Activated CD4-positive, alpha-beta T cell treated with anti-CD3 and anti-CD28 coated beads, Interleukin-2, amount 50 U/mL, for 4 hours (primary cell): ENCODE measurements at regions not wholly inside any gene's neighbourhood (a gene's known extent, or its start where the extent isn't known, plus 50 kb on each side); places are given as distances from the start of the nearest gene placed in this dataset.

Experiments used
- DNase-seq, 2 experiments: peaks; one replicate each; pipeline ENCODE4 v3.0.0-alpha.2; 2020

DNA sequence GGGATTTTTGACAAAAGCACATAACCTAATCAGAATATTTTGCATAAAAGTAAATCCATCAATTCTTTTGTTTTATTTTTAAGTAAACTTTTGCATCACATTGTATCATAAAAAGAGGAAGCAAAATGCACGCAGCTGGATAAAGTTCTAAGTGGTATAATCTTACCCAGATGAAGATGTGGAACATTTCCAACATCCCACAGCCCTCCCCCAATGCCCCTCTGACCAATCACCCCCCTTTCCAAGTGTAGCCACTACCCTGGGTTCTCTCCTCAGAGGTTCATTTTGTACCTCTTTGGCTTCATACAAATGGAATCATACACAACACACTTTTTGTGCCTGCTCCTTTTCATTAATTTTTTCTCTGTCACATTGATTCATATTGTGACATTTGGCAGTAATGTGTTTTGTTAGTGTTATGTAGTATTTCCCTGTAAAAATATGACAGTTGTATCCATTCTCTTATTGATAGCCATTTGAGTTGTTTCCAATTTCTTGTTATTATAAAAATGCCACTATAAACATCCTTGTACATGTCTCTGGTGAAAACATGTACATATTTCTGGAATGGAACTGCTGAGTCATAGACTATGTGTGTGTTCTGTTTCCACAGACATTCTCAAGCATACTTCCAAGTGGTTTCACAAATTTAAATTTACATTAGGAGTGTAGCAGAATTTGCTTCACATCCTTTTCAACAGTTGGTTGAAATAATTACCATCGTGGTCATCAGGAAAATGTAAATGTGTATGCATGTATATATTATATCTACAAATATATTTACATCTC, 92.9 kb upstream of the SYNDIG1 start:
- DNase-seq: no peak

DNA sequence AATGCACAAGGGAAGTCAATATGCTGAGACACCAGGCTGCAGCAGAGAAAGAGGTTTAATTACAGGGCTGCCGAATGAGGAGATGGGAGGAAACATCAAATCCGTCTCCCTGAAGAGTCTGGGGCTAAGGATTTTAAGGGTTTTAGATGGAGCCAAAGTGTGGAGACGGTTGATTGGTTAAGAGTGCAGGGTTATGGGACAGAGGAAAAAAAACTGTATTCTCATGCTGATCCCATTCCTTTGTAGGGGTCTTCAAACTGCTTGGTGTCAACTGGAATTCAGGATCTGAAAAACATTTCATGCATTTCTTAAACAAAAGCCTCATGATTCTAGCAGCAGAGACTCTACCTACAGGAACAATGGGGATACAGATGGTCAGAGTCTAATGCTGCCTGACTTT, 96.1 kb upstream of the SYNDIG1 start:
- no peak for DNase-seq

DNA sequence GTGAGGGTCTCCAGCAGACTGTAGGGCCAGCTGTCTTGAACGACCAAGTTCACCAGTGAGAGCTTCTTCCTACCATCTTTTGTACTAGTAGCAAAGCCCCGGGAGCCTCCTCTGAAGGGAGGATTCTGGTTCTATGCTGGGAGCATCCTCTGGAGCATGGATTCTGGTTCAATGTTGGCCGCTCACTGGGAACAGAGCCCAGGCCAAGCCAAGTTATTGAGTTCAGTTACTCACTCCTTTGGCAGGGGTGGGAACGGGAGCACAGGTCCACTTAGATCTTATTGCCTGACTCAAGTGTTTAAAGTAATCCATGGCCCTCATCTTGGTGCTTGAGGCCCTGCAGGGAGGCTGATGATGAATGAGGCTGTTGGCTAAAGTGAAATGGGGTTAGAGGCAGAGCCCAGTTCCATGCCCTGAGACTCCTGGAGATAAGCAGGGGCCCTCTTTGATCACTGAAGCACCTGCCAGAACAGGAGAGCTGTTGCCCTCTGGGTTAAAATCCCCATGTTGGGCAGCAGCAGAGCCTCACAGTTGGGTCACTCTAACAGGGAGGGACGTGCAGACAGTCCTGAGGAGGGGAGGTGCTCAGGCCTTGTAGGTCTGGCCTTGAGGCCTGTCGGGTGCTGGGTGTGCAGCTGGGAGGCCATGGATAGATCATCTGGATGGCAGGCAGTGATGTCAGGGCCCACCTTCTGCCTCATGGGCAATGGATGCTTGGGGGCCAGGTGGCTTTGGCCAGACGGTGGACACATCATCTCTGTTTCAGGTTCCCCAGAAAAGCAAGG, 98.3 kb upstream of the SYNDIG1 start:
- no peak for DNase-seq

DNA sequence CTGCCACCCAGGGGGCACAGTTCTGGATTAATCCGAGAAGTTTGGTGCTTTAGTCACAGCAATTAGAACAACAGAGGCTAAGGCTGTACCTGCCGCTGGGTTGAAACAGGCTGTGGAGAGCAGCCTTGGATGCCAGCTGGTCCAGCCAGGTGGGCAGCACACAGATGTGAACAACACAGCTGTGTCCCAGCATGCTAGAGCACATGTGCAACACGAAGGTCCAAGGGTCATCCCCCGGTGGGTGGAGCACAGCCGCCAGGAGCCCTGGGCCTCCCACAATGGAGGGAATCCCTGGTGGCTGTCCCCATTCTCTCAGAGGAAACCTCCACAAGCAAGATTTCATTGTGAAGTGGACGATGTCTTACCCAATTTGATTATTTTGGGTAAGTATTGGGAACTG, 99.2 kb upstream of the SYNDIG1 start:
- no peak for DNase-seq

DNA sequence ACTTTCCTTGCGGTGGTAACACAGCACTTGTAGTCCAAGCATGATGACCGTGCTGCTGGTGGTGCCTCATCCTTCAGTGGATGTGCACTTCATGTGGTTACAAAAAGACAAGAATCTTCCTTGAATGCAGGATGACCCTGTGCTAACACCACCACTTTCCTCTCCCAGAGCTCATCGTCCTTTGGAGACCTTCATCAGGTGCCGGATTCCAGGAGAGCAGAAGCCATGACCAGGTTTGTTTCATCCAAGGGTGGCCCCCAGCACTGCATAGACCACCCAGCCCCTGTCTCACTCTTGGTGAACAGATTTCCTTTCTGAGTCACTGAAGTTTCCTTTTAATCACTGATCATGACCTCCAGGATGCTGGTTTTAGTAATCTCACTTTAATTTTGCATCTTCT, 101.2 kb upstream of the SYNDIG1 start:
- DNase-seq: no peak

DNA sequence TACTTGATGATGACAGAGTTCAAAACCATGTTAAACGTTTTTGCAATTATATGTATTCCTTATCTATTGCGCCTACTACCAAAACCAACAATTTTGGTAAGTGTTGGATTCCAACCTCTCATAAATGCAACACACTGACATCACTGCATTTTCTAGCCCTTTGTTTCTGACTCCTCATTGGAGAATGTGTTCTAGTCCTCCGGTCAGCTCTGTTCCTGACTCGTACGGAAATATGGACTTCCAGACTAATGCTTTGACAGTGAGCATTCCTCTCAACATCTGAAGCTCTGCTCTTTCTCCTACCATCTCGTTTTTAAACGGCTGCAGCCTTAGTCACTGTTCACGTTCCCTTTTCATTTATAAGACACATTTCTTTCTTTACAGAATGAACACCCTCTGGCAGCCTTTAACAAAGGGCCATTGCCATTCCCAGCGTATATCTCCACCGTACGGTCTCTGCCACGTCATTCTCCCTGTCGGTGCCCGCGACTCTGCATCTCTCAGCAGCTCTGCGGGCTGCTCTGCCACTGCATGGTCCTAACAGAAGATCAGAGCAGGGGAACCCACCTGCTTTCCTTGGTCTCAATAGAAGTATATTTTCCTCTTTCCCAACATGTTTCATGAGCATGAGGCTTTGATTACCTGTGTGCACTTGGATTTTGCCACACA, 103.0 kb upstream of the SYNDIG1 start:
- DNase-seq: no peak

DNA sequence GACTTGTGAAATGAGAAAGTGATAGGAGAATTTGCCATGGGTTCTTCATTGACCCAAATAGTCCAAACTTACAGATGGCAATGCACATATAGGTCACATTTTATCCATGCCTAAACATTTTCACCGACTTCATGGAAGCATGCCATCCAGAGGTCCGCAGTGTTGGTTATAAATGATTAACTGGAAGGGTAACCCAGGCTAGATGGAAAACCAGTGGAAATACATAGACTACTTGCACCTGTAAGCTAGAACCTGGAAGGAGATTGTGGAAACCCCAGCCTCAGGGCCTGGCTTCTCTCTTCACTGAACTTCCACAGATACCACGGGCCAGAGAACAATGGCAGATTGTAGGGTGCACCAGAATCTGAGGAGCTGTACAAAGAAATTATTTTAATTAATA, 103.8 kb upstream of the SYNDIG1 start:
- DNase-seq: no peak

DNA sequence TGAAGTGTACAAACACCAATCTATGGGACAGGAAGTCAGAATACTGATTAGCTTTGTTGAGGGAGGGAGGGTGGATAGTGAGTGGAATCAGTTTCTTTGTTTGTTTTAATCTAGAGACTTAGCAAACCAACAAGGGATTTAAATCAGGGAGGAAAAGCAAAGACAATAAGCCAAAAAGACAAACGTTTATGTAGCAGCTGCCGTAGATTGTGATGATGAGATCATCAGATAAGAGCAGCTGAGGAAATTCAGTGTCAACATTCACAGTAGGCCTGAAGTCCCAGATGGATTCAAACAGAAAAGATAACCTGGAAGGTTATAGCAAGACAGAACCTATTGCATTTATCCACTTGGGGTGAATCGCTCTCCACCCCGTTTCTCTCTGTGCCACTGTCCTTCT, 104.9 kb upstream of the SYNDIG1 start:
- DNase-seq: no peak

DNA sequence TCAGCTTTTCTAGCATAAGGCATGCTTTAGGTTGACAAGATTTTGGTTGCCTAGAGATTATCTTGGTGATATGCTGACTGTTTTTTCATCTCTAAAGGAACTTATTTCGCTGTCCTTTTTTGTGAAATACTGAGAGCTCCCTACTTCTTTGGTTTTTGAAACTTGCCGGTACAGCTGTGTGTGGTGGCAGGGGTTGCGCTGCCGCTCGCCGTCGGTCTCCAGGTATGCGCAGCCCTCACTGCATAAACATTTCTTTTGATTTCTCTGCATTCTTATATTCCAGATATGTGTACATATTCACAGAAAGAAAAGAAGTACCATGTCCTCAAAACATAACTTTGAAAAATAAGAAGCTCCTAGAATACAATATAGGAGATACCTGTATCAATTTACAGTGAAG, 106.4 kb upstream of the SYNDIG1 start:
- DNase-seq: no peak

DNA sequence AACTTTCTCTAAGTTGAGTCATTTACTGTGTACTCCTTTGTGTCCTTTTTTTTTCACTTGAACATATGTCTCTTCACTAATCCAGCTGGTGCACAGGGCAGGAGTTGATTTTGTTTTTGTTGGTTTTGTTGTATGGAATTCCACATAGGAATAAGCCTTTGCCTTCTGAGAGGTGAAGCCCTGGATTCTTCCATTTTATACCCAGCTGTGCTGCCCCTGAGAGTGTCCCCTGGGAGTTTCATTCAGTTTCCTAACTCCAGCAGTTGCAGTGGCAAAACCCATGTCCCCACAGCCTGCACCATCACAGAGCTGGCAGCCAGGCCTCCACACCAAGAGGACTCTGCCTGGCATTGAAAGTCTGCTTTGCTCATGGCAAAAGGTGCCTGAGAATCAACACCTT, 107.3 kb upstream of the SYNDIG1 start:
- DNase-seq: no peak

DNA sequence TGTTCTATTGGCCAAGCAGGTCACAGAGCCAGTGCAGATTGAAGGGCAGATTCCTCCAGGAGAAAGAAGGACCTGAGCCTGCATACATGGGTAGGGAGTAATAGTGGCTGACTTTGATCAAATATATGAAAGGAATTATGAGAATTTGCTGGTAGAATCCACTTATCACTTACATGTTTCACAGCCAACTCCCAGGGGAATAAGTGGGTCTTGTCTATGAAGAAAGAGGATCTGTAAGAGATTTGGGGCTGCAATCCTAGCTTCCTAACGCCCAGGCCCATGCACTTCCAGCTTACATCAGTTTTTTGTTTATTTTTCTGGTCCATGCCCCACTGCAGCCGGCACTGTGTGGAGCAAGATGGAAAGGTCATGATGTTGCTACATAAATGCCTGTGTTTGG, 107.9 kb upstream of the SYNDIG1 start:
- no peak for DNase-seq

DNA sequence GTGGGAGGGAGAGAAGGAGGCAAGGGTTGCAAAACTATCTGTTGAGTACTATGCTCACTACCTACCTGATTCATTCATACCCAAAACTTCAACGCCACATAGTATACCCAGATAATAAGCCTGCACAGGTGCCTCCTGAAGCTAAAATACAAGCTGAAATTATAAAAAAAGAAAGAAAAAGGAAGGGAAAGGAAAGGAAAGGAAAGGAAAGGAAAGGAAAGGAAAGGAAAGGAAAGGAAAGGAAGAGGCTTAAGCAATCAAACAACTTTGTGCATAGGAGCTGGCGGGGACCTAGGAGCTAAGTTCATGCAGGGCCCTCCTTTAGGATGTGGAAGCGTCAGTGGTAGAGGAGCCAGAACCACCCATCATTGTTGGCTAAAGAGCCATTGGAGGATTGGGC, 108.9 kb upstream of the SYNDIG1 start:
- DNase-seq: no peak

DNA sequence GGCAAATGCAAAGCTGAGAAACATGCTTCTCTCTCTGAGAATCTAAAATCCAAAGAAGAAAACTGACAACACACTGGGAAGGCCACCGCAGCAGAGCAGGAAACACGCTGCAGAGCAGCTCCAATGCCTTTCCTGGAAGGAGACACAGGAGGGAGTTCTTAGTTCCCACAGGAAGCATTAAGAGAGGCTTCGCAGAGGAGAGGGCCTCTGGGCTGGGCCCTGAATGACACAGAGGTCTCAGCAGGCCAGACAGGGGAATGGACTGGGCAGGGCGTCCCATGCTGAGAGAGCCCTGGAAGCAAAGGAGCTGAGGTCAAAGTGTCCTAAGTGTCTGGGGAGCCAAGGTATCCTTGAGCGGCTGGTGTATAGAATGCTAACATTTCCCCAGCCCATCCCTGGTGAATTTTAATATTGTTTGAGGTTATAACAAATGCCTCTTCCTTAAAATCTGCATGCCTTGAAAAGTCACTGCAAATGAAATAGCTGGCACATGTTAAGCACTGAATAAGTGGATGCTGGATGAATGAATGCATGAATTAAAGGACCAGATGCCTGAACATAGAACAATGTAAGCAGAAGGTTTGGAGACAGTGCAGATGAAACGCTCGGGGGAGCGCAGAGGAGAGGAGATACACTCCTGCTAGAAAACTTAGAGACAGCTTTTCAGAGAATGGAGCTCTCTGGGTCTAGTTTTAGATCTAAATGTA, 110.0 kb upstream of the SYNDIG1 start:
- no peak for DNase-seq

DNA sequence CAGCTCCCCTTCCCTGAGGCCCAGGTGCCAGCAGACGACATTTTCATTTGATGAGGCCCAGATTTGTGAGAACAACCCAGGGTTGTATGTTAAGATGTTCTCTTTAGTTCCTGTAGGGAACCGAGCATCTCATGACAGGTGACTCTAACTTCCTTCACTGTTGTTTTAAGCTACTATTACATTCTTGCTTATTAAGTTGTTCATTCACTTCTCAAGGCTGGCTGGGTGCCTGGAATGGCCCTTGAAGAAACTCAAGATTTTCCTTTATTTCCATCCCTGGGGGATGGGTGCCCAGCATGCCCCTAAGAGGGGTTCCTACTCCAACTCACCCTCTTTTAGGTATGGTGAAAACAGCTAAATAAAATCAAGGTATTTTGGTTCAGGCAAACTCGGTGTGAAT, 111.5 kb upstream of the SYNDIG1 start:
- DNase-seq: no peak

DNA sequence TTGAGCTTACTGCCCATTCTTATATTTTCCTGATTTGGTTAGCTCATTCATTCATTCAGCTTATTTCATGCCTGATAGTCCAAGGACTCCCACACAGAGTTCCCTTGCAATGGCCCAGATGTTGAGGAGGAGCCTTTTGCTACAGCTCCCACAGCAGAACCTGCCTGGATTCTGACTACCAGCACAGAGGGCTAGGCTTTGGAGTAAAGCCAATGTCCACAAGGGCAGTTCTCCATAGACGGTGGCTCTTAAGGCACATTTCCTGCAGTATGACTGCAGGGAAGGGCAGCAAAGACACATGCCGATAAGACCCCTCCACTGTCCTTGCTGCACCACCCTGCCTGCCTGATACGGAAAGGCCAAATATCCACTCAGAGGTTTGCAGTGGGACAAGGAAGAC, 112.3 kb upstream of the SYNDIG1 start:
- no peak for DNase-seq

DNA sequence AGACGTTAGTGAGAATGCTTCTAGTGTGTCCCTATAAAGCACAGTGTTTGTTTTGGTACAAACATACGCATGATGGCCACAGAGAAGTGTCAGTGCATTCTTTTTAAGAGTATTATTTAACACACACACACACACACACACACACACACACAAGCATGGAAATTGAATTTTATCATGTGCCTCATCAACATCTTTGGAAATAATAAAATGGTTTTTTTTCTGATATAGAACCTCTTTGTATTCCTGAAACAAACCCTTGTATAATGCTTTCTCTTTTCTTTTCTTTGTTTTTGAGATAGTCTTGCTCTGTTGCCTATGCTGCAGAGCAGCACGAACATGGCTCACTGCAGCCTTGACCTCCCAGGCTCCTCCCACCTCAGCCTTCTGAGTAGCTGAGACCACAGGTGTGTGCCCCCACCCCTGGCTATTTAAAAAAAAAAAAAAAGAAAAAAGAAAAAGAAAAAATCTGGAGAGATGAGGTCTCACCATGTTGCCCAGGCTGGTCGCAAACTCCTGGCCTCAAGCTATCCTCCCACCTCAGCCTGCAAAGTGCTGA, 116.2 kb upstream of the SYNDIG1 start:
- DNase-seq: no peak

DNA sequence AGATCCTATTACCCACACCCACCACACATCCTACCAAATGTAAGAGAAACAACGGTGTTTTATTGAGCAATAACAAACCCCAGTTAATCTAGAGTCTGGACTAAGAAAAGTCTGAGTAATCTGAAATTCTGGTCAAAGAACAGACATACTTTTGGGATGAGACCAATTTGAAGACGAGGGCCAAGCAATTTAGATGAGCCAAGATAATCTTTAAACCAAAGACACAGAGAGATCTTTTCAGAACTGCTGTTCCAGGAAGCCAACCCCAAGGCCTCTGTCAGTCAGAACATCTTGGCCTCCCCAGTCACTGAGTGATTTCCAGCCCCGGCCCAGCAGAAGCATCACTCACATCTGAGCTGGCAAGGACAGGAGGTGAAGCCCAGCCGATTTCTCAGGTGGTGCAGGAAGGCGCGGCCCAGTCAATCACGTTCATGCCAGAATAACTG, 118.5 kb upstream of the SYNDIG1 start:
- no peak for DNase-seq

DNA sequence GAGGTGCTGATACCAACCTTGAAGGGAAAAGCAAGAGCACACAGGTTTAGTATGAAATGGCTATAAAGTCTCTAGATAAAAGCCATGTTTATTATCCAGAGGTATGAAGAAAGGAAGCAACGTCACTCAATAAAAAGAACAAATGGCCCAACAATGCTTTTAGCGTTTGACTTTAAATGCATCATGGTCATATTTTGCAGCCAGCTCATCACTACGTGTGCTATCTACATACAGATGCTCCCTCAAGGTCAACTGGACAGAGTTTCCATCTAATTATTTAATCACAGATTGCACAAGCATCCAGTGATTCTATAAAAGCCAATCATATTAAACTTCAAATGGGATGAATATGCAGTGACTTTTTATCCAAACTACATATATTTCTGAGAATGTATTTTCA, 127.6 kb upstream of the SYNDIG1 start:
- DNase-seq: no peak

DNA sequence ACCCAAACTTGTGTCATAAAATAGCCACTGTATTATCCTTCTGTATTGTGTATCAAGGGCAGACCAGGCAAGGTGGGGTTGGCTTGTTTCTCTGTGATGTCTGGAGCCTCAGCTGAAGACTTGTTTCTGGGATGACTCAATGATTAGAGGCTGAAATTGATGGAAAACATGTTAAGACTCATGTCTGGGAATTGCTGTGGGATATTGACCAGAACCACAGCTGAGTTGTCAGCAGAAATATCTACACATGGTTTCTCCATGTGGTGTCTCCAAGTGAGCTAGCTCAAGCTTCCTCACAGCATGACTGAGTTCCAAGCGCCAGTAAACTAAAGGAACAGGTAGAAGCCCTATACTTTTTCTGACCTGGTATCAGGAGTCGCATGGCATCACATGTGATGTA, 128.5 kb upstream of the SYNDIG1 start:
- DNase-seq: no peak

DNA sequence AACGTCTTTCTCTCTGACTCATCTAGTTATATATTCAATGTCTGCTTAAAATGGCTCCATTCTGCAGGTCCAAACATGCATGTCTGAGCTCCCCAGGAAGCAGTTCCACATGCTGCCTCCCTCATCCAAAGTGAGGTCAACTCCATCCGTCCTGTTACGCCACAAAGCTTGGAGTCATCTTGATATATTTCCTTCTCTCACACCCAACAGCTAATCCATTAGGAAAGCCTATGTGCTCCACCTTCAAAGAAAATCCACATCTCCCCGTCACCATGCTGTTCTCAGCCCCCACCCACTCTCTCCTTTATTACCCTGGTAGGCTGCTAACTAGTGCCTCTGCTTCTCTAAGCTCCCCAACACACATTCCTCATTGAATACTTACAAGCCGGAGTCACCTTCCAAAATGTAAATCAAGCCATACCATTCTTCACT, 130.2 kb upstream of the SYNDIG1 start:
- no peak for DNase-seq

DNA sequence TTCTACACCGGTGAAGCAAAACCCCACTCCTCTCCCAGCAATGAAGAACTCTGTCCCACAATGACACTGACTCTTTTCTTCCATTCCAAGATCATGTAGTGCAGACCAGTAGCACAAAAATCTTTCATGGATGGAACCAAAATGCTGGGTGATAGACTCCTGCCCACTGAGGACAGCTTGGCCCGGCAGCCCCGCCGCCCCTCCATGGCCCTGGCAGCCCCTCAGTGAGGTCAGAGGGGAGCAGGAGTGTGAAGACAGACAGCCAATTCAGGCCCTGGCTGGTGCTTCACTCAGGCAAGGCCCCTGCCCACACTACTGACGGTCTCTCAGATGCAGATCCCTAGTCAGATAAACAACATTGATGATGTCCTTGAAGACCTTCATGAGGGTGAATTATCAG, 131.9 kb upstream of the SYNDIG1 start:
- DNase-seq: no peak

DNA sequence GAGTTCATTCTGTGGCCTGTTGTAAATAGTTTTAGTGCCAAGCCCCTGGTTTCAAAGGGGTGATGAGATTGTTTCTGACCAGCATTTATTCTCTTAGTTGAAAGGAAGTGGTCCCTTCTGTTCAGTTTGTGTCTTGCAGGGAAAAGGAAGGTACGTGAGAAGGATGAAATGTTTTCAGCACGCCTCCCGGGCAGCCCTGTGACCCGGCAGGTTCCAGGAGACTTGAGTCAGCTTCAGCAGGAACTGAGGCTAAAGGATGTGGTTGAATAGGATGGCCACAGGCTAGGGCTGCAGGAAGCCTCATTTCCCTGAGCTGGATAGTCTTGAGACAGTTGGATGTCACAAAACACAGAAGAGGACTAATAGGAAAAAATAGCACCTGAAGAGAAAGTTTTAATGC, 132.4 kb upstream of the SYNDIG1 start:
- no peak for DNase-seq

DNA sequence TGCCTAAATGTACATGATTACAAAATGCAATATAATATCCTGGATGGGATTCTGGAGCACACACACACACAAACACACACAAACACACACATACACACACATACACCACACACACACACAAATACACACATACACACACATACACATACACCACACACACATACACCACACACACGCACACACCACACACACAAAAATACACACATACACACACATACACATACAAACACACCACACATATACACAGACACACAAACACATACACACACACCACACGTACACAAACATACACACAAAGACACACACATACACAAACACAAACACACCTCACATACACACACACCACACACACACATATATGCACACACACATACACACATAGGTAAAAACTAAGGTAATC, 134.6 kb upstream of the SYNDIG1 start:
- no peak for DNase-seq
